Natural killer cell treated with Interleukin-12 subunit alpha and Interleukin-12 subunit beta and Interleukin-15 and Interleukin-18, amount 100 ng/mL, for 72 hours (primary cell): ENCODE measurements at regions not wholly inside any gene's neighbourhood (a gene's known extent, or its start where the extent isn't known, plus 50 kb on each side); places are given as distances from the start of the nearest gene placed in this dataset.
"Not testable (repeated sequence)": the region's sequence is repeated elsewhere in the genome, so short reads cannot be mapped to it uniquely, and the experiment has no call there.

Experiments
- ATAC-seq, 2 donors: fragments of 150-1000 bp; cut with Tn5 transposase in 1 of 2; sonication (Bioruptor Pico), chemical (Tn5 transposase) in 1 of 2; 2 replicates each; pipeline ENCODE4 v1.10.0; 2021
- DNase-seq: peaks from one replicate; pipeline ENCODE4 v3.0.0; 2022; ENCODE audit warnings: low spot score
- H3K27ac Mint-ChIP-seq, 2 donors: 1 replicate in 1 of 2; 2 replicates in 1 of 2; pipeline ENCODE4 v1.8.0; 2022; ENCODE audit warnings: mixed read lengths in 2 of 2, mild to moderate bottlenecking in 1 of 2, moderate library complexity in 1 of 2
- H3K27me3 Mint-ChIP-seq, 2 donors: 1 replicate in 1 of 2; 2 replicates in 1 of 2; pipeline ENCODE4 v1.8.0; 2022; ENCODE audit warnings: mixed read lengths in 2 of 2
- H3K36me3 Mint-ChIP-seq: one replicate; pipeline ENCODE4 v1.8.0; 2022; ENCODE audit warnings: mixed read lengths
- H3K4me1 Mint-ChIP-seq, 2 donors: 1 replicate in 1 of 2; 2 replicates in 1 of 2; pipeline ENCODE4 v1.8.0; 2022; ENCODE audit warnings: low read depth in 2 of 2, mixed read lengths in 2 of 2, mild to moderate bottlenecking in 1 of 2
- H3K4me3 Mint-ChIP-seq: one replicate; pipeline ENCODE4 v1.8.0; 2022; ENCODE audit warnings: mixed read lengths
- H3K9me3 Mint-ChIP-seq: 2 replicates; pipeline ENCODE4 v1.8.0; 2022; ENCODE audit warnings: mixed read lengths

- ATAC-seq, H3K4me3 Mint-ChIP-seq, H3K27me3 Mint-ChIP-seq, H3K36me3 Mint-ChIP-seq, H3K4me1 Mint-ChIP-seq, DNase-seq, H3K27ac Mint-ChIP-seq: not testable (repeated sequence)
- peaks cover 23% of the 10 kb centered on the region for H3K9me3 Mint-ChIP-seq
These were observed 828.2 kb downstream of the LTN1 start for GRCh38 chr21:28164519-28164918.

DNA sequence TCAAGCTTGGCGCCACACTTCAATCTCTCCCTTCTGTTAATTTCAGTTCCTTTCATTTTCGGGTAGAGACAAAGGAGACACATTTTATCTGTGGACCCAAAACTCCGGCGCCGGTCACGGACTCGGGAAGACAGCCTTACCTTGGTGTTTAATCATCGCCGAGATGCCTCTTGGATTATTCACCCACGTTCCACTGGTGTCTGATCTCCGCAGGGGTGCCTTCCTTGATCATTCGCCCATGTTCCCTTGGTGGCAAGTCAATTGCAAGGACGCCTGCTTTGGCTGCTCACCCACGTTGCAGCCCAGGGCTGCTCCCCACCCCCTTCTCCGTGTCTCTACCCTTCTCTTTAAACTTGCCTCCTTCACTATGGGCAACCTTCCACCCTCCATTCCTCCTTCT lies 830.6 kb downstream of the LTN1 start:
- H3K9me3 Mint-ChIP-seq, result peaks cover 27% of the 10 kb centered on the region
- not testable (repeated sequence) for ATAC-seq

DNA sequence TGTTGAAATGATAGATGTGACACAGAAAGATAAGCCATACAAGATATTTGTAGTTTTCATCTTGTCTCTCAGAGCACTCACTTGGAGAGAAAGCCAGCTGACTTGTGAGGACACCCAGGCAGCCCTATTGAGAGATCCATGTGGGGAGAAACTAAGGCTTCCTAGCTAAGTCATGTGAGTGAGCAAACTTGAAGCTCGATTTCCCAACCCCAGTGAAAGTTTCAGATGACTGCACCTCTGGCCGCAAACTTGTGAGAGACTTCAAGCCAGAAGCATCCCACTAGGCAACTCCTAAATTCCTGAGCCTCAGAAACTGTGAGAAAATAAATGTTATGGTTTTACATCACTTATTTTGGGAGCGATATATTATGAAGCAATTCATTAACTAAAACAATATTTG lies 832.3 kb downstream of the LTN1 start:
- no peaks in the 10 kb centered on the region for H3K27me3 Mint-ChIP-seq
- no peaks in the 10 kb centered on the region for H3K4me1 Mint-ChIP-seq
- DNase-seq (no peak), ATAC-seq (no peak)
- H3K27ac Mint-ChIP-seq, result no peak overlapping the region
- H3K4me3 Mint-ChIP-seq, result no peak overlapping the region
- peaks cover 17% of the 10 kb centered on the region for H3K9me3 Mint-ChIP-seq
- no peaks in the 10 kb centered on the region for H3K36me3 Mint-ChIP-seq

More for the DNA sequence above, 830.6 kb downstream of the LTN1 start:
- H3K27ac Mint-ChIP-seq, H3K4me3 Mint-ChIP-seq, H3K27me3 Mint-ChIP-seq, DNase-seq, H3K4me1 Mint-ChIP-seq, H3K36me3 Mint-ChIP-seq: not testable (repeated sequence)

- Mint-ChIP-seq H3K36me3 (no peaks in the 10 kb centered on the region), H3K4me1 (no peaks in the 10 kb centered on the region)
These were observed 833.3 kb downstream of the LTN1 start for GRCh38 chr21:28159396-28159795.

GRCh38 chr21:28156590-28156989 lies 836.1 kb downstream of the LTN1 start:
- ATAC-seq (no peak), DNase-seq (no peak)
- no peaks in the 10 kb centered on the region for H3K36me3 Mint-ChIP-seq
- no peak overlapping the region for H3K27ac Mint-ChIP-seq
- H3K4me1 Mint-ChIP-seq, result no peaks in the 10 kb centered on the region
- no peaks in the 10 kb centered on the region for H3K27me3 Mint-ChIP-seq
- no peak overlapping the region for H3K4me3 Mint-ChIP-seq
- H3K9me3 Mint-ChIP-seq, result peaks cover 4% of the 10 kb centered on the region

More at GRCh38 chr21:28159396-28159795, 833.3 kb downstream of the LTN1 start:
- Mint-ChIP-seq H3K9me3 (peaks cover 13% of the 10 kb centered on the region), H3K4me3 (no peak overlapping the region), H3K27ac (no peak overlapping the region), H3K27me3 (no peaks in the 10 kb centered on the region)
- DNase-seq (no peak), ATAC-seq (no peak)

DNA sequence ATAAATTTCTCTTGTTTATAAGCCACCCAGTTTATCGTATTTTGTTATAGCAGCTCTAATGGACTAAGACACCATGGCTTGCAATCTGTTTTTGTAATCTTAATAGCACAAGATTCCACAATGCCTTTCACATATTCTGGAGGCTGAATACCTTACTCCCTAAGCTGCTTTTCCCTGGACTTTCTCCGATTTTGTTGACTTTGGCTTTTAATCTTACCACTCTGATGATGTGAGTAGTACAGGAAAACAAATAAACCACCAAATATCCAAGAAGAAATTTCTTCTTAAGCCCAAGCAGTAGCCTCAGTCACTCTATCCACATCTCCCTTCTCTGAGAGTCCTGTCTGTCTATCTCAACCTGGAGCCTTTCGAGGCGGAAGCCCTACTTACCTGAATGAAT lies 838.6 kb downstream of the LTN1 start:
- H3K4me3 Mint-ChIP-seq, result no peak overlapping the region
- ATAC-seq (no peak), DNase-seq (no peak)
- no peaks in the 10 kb centered on the region for H3K4me1 Mint-ChIP-seq
- peaks cover 8% of the 10 kb centered on the region for H3K9me3 Mint-ChIP-seq
- no peaks in the 10 kb centered on the region for H3K27me3 Mint-ChIP-seq
- H3K27ac Mint-ChIP-seq, result no peak overlapping the region
- no peaks in the 10 kb centered on the region for H3K36me3 Mint-ChIP-seq

GRCh38 chr21:28152732-28153131 lies 839.9 kb downstream of the LTN1 start:
- Mint-ChIP-seq H3K36me3 (no peaks in the 10 kb centered on the region), H3K9me3 (peaks cover 4% of the 10 kb centered on the region), H3K4me1 (no peaks in the 10 kb centered on the region), H3K27ac (no peak overlapping the region), H3K4me3 (no peak overlapping the region), H3K27me3 (no peaks in the 10 kb centered on the region)
- ATAC-seq (no peak), DNase-seq (no peak)

DNA sequence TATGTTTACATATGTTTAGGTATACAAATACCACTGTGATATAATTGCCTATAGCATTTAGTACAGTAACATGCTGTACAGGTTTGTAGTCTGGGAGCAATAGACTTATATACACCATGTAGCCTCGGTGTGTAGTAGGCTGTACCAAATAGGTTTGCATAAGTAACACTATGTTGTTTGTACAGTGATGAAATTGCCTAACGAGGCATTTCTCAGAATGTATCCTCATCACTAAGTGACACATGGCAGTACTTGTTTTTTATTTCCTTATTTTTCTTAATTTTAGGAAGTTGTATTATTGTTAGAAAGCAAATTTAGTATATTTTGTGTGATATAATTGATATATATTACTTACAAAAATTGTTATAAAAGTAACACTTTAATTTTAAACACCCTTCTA lies 840.9 kb downstream of the LTN1 start:
- DNase-seq (no peak), ATAC-seq (no peak)
- no peaks in the 10 kb centered on the region for H3K4me1 Mint-ChIP-seq
- no peak overlapping the region for H3K27ac Mint-ChIP-seq
- H3K27me3 Mint-ChIP-seq, result no peaks in the 10 kb centered on the region
- H3K4me3 Mint-ChIP-seq, result no peak overlapping the region
- no peaks in the 10 kb centered on the region for H3K36me3 Mint-ChIP-seq
- H3K9me3 Mint-ChIP-seq, result peaks cover 4% of the 10 kb centered on the region

- ATAC-seq (no peak), DNase-seq (no peak)
- H3K27ac Mint-ChIP-seq, result no peak overlapping the region
- no peak overlapping the region for H3K4me3 Mint-ChIP-seq
- H3K36me3 Mint-ChIP-seq, result no peaks in the 10 kb centered on the region
- H3K4me1 Mint-ChIP-seq, result no peaks in the 10 kb centered on the region
- H3K27me3 Mint-ChIP-seq, result no peaks in the 10 kb centered on the region
- peaks cover 4% of the 10 kb centered on the region for H3K9me3 Mint-ChIP-seq
These were observed 841.9 kb downstream of the LTN1 start for GRCh38 chr21:28150778-28151177.

- Mint-ChIP-seq H3K4me1 (no peaks in the 10 kb centered on the region), H3K9me3 (peaks cover 4% of the 10 kb centered on the region), H3K27me3 (no peaks in the 10 kb centered on the region), H3K36me3 (no peaks in the 10 kb centered on the region), H3K27ac (no peak overlapping the region), H3K4me3 (no peak overlapping the region)
- DNase-seq, result no peak
- no peak for ATAC-seq
These were observed 844.1 kb downstream of the LTN1 start for GRCh38 chr21:28148400-28149064.

GRCh38 chr21:28144653-28145052 lies 848.0 kb downstream of the LTN1 start:
- Mint-ChIP-seq H3K4me3 (no peak overlapping the region), H3K27ac (no peak overlapping the region), H3K27me3 (no peaks in the 10 kb centered on the region), H3K9me3 (peaks cover 2% of the 10 kb centered on the region), H3K4me1 (no peaks in the 10 kb centered on the region), H3K36me3 (no peaks in the 10 kb centered on the region)
- DNase-seq (no peak), ATAC-seq (no peak)

DNA sequence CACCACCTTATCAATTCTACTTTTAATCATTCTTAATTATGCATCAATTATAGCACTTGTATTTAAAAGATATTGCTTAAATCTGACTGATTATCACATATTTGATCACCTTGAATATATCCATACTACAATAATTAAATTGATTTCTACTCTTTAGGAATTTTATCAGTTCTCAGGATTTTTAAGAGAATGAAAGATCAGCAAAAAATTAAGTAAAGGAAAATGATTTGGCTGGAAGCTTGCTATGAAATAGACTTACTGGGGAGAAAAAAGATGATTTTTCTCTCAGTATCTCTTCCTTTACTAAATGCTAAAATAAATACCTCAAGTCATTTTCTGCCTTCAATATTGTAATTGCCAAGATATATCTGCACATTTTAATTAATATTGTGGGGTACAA lies 848.6 kb downstream of the LTN1 start:
- Mint-ChIP-seq H3K4me3 (no peak overlapping the region), H3K9me3 (no peaks in the 10 kb centered on the region), H3K27ac (no peak overlapping the region), H3K4me1 (no peaks in the 10 kb centered on the region), H3K36me3 (no peaks in the 10 kb centered on the region), H3K27me3 (no peaks in the 10 kb centered on the region)
- DNase-seq (no peak), ATAC-seq (no peak)

DNA sequence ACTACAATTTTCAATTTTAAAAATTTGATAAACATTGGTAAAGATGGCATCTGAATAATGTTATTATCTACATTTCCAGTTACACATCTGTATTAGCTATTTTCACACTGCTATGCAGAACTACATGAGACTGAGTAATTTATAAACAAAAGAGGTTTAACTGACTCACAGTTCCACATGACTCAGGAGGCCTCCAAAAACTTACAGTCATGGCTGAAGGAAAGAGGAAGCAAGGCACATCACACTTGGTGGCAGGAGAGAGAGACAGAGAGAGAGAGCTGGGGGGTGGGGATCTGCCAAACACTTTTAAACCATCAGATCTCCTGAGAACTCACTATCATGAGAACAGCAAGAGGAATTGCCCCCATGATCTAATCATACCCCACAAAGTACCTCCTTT lies 850.0 kb downstream of the LTN1 start:
- DNase-seq (no peak), ATAC-seq (no peak)
- no peak overlapping the region for H3K27ac Mint-ChIP-seq
- no peaks in the 10 kb centered on the region for H3K27me3 Mint-ChIP-seq
- no peak overlapping the region for H3K4me3 Mint-ChIP-seq
- H3K9me3 Mint-ChIP-seq, result peaks cover 4% of the 10 kb centered on the region
- H3K4me1 Mint-ChIP-seq, result no peaks in the 10 kb centered on the region
- H3K36me3 Mint-ChIP-seq, result no peaks in the 10 kb centered on the region

DNA sequence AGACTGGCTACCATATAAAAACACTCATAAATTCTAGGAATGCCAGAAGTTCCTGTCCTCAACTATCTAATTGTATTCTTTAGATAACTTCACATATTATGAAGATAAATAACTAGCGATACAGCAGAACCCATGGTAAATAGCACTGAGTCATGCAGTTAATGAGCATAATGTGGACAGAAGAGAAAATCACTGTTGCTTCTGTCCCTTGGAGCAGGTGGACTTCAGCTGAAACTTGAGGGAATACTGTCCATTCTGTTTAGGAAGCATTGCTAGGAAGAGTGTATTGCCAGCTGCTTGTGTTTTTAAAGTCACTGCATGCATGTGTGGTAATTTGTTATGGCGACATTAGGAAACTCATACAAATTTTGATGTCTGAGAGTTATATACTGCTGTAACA lies 854.4 kb downstream of the LTN1 start:
- Mint-ChIP-seq H3K27ac (no peak overlapping the region), H3K36me3 (no peaks in the 10 kb centered on the region), H3K4me1 (no peaks in the 10 kb centered on the region), H3K4me3 (no peak overlapping the region), H3K9me3 (peaks cover 7% of the 10 kb centered on the region), H3K27me3 (no peaks in the 10 kb centered on the region)
- DNase-seq (no peak), ATAC-seq (no peak)

GRCh38 chr21:28136656-28137255 lies 855.9 kb downstream of the LTN1 start:
- no peaks in the 10 kb centered on the region for H3K27me3 Mint-ChIP-seq
- H3K4me3 Mint-ChIP-seq, result no peak overlapping the region
- H3K9me3 Mint-ChIP-seq, result peaks cover 10% of the 10 kb centered on the region
- ATAC-seq (no peak), DNase-seq (no peak)
- no peaks in the 10 kb centered on the region for H3K36me3 Mint-ChIP-seq
- H3K4me1 Mint-ChIP-seq, result no peaks in the 10 kb centered on the region
- H3K27ac Mint-ChIP-seq, result no peak overlapping the region
